IPS-15b (cell line): ENCODE measurements at regions not wholly inside any gene's neighbourhood (a gene's known extent, or its start where the extent isn't known, plus 50 kb on each side); places are given as distances from the start of the nearest gene placed in this dataset.

ENCODE experiments used
- H3K27me3 ChIP-seq: one replicate; pipeline ENCODE4 v1.6.1; 2013; ENCODE audit warnings: low read length; ENCODE audit not compliant: control insufficient read depth, insufficient read depth
- H3K36me3 ChIP-seq: one replicate; pipeline ENCODE4 v1.6.1; 2013; ENCODE audit warnings: low read length; ENCODE audit not compliant: control insufficient read depth, insufficient read depth
- H3K4me1 ChIP-seq: one replicate; pipeline ENCODE4 v1.6.1; 2013; ENCODE audit warnings: mild to moderate bottlenecking, low read length; ENCODE audit not compliant: control insufficient read depth, insufficient read depth
- H3K4me3 ChIP-seq: one replicate; pipeline ENCODE4 v1.5.1; 2013; ENCODE audit warnings: low read depth, low read length
- H3K9ac ChIP-seq: one replicate; pipeline ENCODE4 v1.6.1; 2013; ENCODE audit warnings: low read depth, mild to moderate bottlenecking, low read length
- H3K9me3 ChIP-seq: one replicate; pipeline ENCODE4 v1.6.1; 2013; ENCODE audit warnings: mild to moderate bottlenecking, low read length; ENCODE audit not compliant: control insufficient read depth, insufficient read depth

- peaks cover 7% of the 10 kb centered on the region for H3K4me1 ChIP-seq
- H3K9me3 ChIP-seq: no peaks in the 10 kb centered on the region
- H3K9ac ChIP-seq: no peak overlapping the region
- no peaks in the 10 kb centered on the region for H3K36me3 ChIP-seq
- H3K27me3 ChIP-seq: no peaks in the 10 kb centered on the region
- H3K4me3 ChIP-seq: no peak overlapping the region
Measured at GRCh38 chr19:28985201-28985600, 227.8 kb downstream of the UQCRFS1 start.

GRCh38 chr19:28984315-28984714, 228.6 kb downstream of the UQCRFS1 start:
- H3K4me1 ChIP-seq: peaks cover 5% of the 10 kb centered on the region
- no peaks in the 10 kb centered on the region for H3K36me3 ChIP-seq
- H3K27me3 ChIP-seq: no peaks in the 10 kb centered on the region
- H3K9ac ChIP-seq: no peak overlapping the region
- no peaks in the 10 kb centered on the region for H3K9me3 ChIP-seq
- no peak overlapping the region for H3K4me3 ChIP-seq

GRCh38 chr19:28983430-28983829, 229.5 kb downstream of the UQCRFS1 start:
- H3K27me3 ChIP-seq: no peaks in the 10 kb centered on the region
- H3K36me3 ChIP-seq: no peaks in the 10 kb centered on the region
- no peak overlapping the region for H3K4me3 ChIP-seq
- H3K4me1 ChIP-seq: peaks cover 2% of the 10 kb centered on the region
- no peak overlapping the region for H3K9ac ChIP-seq
- H3K9me3 ChIP-seq: no peaks in the 10 kb centered on the region

GRCh38 chr19:28981994-28982393, 231.0 kb downstream of the UQCRFS1 start:
- H3K9me3 ChIP-seq: no peaks in the 10 kb centered on the region

GRCh38 chr19:28981518-28981917, 231.4 kb downstream of the UQCRFS1 start:
- Histone ChIP-seq H3K9ac (no peak overlapping the region), H3K36me3 (no peaks in the 10 kb centered on the region), H3K9me3 (no peaks in the 10 kb centered on the region), H3K27me3 (no peaks in the 10 kb centered on the region), H3K4me3 (no peak overlapping the region), H3K4me1 (peaks cover 2% of the 10 kb centered on the region)

More at GRCh38 chr19:28981994-28982393, 231.0 kb downstream of the UQCRFS1 start:
- Histone ChIP-seq H3K4me3 (no peak overlapping the region), H3K9ac (no peak overlapping the region), H3K27me3 (no peaks in the 10 kb centered on the region), H3K36me3 (no peaks in the 10 kb centered on the region), H3K4me1 (peaks cover 2% of the 10 kb centered on the region)

- Histone ChIP-seq H3K4me1 (peaks cover 2% of the 10 kb centered on the region), H3K36me3 (no peaks in the 10 kb centered on the region), H3K9ac (no peak overlapping the region), H3K4me3 (no peak overlapping the region), H3K27me3 (no peaks in the 10 kb centered on the region), H3K9me3 (no peaks in the 10 kb centered on the region)
Measured at GRCh38 chr19:28980236-28980868, 232.6 kb downstream of the UQCRFS1 start.

- Histone ChIP-seq H3K4me3 (no peak overlapping the region), H3K9ac (no peak overlapping the region), H3K27me3 (no peaks in the 10 kb centered on the region), H3K36me3 (no peaks in the 10 kb centered on the region), H3K4me1 (peaks cover 2% of the 10 kb centered on the region), H3K9me3 (no peaks in the 10 kb centered on the region)
Measured at GRCh38 chr19:28977826-28978225, 235.1 kb downstream of the UQCRFS1 start.

GRCh38 chr19:28972058-28972852, 240.7 kb downstream of the UQCRFS1 start:
- no peak overlapping the region for H3K4me3 ChIP-seq
- H3K9me3 ChIP-seq: no peaks in the 10 kb centered on the region
- no peaks in the 10 kb centered on the region for H3K36me3 ChIP-seq
- no peaks in the 10 kb centered on the region for H3K27me3 ChIP-seq
- no peaks in the 10 kb centered on the region for H3K4me1 ChIP-seq
- H3K9ac ChIP-seq: no peak overlapping the region

GRCh38 chr19:28971513-28971912, 241.4 kb downstream of the UQCRFS1 start:
- no peaks in the 10 kb centered on the region for H3K9me3 ChIP-seq
- H3K9ac ChIP-seq: no peak overlapping the region
- H3K4me1 ChIP-seq: no peaks in the 10 kb centered on the region

GRCh38 chr19:28971049-28971448, 241.9 kb downstream of the UQCRFS1 start:
- Histone ChIP-seq H3K4me1 (no peaks in the 10 kb centered on the region), H3K9me3 (no peaks in the 10 kb centered on the region), H3K27me3 (no peaks in the 10 kb centered on the region), H3K4me3 (no peak overlapping the region), H3K36me3 (no peaks in the 10 kb centered on the region), H3K9ac (no peak overlapping the region)

More at GRCh38 chr19:28971513-28971912, 241.4 kb downstream of the UQCRFS1 start:
- Histone ChIP-seq H3K4me3 (no peak overlapping the region), H3K27me3 (no peaks in the 10 kb centered on the region), H3K36me3 (no peaks in the 10 kb centered on the region)

GRCh38 chr19:28968721-28969120, 244.2 kb downstream of the UQCRFS1 start:
- Histone ChIP-seq H3K9ac (no peak overlapping the region), H3K9me3 (no peaks in the 10 kb centered on the region), H3K36me3 (no peaks in the 10 kb centered on the region), H3K4me1 (no peaks in the 10 kb centered on the region), H3K4me3 (no peak overlapping the region), H3K27me3 (no peaks in the 10 kb centered on the region)
